CD4-positive, alpha-beta T cell treated with Interleukin-4 for 4 hours (primary cell): ENCODE measurements at regions not wholly inside any gene's neighbourhood (a gene's known extent, or its start where the extent isn't known, plus 50 kb on each side); places are given as distances from the start of the nearest gene placed in this dataset.

Source experiments
- DNase-seq: peaks from one replicate; pipeline ENCODE4 v3.0.0-alpha.2; 2020

DNA sequence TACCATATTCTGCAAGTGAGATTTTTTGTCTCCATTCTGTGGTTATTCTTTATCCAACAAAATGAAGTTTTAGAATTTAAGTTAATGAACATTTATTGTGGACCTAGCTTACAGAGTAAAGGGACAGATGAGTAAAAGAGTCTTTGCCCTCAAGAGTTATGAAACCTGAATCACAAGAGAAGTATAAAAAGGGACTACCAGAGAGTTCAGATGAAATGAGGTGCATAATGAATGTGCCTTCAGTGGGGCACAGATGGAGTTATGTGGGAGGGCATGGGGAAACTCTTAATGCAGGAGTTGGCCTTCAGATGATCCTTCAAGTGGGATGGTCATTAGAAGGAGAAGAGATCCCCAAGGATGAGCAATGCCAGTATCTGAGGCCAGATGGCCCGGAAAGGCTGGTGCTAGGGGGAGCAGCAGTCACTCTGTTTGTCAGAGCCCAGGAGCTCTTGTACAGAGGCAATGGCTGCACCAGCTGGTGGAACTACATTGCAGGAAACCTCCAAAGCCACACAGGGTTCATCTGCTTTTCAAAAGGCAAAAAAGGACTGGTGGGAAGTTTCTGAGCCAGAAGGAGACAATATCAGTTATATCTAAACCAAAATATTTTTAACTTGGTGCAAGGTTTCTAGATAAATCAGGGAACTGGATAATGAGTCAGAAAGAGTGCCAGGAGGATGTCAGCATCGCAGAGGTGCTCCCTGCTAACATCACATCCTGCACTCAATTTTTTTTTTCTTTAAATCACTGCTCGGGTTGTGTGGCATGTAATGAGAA lies 162.0 kb downstream of the KLF6 start:
- DNase-seq = peak; percentile 24

DNA sequence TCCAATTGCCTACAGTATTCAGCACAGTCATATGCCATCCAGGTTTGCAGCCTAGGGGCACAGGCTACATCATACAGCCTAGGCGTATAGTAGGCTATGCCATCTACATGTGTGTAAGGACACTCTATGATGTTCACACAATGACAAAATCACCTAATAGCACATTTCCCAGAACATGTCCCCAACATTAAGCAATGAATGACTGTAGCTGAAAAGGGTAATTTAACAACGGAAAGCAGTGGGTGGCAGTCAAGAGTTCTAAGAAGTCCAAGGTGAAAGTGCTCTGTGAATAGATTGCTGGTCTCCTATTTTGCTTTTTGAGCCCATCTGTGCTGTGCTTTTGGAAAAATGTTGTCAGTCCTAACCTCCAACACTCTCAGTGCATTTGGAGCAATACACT lies 162.6 kb downstream of the KLF6 start:
- DNase-seq = peak; percentile 6

DNA sequence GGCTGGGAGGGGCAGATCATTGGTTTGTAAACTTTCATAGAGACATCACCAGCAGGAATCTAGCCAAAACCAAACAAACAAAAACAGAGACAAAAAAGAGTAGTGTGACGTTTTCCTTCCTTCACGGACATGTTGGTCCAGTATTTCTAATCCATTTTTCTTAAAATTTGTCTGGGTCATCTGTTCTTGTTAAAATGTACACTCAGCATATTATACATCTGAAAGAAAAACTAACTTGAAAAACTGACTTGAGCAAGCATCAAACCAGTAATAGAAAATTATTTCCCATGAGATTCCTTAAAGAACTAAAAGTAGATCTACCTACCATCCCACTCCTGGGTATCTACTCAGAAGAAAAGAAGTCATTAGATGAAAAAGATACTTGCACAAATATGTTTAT lies 164.2 kb downstream of the KLF6 start:
- DNase-seq = no peak

DNA sequence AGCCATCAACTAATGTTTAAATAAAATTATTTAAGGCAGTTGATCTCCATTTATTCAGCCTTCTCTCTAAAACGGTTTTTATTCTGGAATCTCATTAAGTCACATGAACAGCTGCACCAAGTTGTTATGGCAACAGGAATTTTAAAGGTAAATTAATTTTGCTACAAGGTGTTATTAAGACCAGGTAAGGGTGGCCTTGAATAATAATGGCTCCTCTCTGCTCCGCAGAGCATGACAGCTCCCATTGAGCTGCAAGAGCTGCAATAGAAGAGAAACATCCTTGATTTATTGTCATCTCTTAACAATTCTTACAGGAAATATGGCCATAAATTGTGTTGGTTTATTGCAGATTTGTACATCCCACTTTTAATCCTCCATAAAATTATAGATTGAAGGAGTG lies 165.8 kb downstream of the KLF6 start:
- DNase-seq = no peak

DNA sequence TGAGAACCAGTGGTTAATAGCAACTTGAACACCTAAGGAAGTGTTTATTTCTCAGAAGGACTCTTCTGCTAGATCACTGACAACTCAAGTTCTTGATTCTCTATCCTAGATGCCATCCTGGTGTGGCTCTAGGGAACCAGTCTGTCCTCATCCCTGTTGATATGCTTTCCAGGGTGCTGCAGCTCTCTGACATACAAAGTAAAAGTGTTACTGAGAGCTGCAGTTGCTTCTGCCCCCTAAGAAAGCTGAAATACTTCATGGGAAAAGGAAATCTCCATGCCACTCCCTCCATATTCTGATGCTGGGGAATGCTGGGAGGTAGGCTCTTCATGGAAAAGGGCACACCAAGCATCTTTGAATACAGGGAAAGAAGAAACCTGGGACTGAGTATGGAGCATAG lies 168.1 kb downstream of the KLF6 start:
- DNase-seq = no peak

DNA sequence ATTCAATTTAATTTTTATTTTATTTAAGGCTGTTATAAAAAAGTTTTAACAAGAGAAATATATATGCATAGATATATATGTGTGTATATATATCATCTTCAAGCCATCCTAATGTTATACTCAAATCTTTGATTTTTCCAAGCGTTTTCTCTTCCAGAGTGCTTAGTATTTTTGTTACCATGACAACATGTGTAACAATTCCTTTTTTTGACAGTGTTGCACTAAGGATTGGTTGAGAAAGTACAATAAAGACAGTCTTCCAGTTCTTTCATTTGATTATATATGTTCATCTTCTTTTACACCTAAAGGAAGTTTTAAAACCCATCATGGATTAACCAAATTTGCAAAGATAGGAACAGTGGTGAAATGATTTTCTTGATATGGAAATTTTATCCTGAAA lies 171.7 kb downstream of the KLF6 start:
- DNase-seq = no peak

DNA sequence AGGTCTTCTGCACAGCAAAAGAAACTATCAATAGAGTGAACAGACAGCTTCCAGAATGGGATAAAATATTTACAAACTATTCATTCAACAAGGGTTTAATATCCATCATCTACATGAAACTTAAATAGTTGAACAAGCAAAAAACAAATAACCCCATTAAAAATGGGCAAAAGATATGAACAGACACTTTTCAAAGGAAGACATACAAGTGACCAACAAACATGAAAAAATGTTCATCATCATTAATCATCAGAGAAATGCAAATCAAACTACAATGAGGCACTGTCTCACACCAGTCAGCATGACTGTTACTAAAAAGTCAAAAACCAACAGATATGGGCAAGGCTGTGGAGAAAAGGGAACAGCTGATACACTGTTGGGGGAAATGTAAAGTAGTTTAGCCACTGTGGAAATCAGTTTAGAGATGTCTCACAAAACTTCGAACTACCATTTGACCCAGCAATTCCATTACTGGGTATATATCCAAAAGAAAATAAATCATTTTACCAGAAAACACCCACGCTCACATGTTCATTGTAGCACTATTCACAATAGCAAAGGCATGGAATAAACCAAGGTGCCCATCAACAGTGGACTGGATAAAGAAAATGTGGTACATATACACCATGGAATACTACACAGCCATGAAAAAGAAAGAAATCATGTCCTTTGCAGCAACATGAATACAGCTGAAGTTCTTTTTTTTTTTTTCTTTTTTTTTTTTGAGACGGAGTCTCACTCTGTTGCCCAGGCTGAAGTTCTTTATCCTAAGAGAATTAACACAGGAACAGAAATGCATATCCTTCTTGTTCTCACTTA lies 172.6 kb downstream of the KLF6 start:
- DNase-seq = no peak

DNA sequence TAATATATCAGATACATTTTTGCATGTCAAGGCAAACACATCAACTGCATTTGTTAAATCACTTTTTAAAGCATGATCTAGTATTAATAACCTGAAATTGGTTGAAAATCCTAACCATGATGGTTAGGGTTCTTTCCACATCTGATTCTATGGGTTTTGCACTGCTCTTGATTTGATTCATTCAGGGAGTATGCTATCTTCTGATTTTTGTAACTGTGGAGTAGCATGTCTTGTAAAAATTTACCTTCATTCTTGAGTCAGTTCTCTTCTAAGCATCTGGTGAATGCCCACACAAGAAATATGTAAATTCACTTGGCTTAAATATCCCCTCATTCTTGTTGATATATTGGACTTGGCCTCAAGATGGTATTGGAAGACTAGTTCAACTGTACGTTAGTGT lies 178.7 kb downstream of the KLF6 start:
- no peak for DNase-seq

DNA sequence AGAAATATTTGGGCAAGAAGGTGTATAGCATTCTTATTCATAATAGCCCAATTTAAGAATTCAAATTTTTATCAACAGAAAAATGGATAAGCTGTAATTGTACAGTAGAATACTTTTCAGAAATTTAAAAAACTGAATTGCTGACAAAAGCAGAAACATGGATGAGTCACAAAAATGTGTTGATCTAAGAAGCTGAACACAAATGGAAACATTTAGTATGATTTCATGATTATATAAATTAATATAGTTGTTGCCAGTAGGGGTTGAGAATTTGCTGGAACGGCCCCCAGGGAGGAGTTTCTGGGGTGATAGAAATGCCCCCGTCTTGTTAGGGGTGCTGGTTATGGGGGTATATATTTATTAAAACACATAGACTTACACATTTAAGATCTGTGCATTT lies 179.1 kb downstream of the KLF6 start:
- no peak for DNase-seq

DNA sequence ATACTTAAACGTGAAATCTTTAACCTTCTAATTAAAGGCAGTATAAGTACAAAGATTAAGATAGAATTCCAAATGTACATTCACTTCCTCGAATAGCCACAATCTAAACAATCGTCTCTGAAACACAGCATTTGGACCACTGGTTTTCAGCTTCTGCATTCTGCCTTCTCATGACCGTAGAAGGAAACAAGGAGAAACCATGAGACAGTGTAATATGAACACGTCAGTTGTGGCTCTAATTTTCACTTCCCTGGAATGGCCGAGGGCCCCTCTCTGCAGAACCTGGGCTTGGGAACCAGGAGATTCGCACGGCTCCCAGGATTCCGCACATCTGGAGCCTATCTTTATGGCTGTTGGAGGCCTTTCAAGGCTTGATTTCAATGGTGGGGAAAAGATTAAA lies 189.3 kb downstream of the KLF6 start:
- no peak for DNase-seq

DNA sequence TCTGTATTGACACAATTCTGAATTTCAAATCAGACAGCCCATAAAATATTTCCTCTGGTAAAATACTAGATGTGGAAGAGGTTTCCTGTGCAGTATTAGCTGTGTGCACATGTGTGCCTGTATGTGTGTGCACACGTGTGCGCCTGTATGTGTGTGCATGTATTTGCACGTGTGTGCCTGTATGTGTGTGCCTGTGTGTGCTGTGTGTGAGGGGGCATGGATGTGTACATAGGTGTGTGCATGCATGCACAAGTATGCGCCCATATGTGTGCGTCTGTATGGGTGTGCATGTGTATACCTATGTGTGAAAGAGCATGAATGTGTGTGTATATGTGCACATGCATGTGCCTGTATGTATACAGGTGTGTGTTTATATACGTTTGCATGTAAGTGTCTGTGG lies 191.4 kb downstream of the KLF6 start:
- no peak for DNase-seq

DNA sequence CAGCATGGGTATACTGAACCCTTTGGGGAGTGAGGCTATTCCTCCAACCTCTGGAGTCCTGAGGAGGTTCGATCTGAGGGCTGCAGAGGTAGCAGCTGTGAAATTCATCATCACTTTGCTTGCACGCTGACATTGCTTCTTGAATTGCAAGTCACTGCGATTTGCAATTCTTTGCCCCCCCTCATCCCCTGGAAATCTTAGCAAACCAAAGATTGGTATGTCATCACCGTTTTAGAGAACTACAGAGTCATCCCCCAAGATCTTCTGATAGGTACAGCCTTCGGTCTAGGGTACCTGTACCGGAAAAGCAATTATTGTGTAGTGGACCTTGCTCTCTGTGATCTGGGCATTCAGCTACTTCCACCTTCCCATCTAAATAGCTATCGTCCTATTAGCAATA lies 192.6 kb downstream of the KLF6 start:
- DNase-seq = no peak

DNA sequence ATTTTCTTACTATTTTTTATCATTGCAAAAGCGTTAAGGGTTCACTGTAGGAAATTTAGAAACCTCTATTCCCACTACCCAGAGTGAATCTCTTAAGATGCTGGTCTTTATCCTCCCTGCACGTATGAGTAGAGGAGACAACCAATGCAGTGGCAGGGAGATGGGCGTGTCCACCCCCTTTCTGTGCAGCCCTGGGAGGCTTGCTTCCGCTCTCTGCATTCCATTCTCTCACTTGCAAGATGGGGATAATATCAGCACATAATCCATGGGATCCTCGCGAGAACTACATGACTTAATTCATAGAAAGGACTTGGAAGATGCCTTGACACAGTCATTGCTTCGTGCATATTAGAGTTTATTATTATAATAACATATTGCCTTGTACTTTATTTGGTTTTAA lies 196.2 kb downstream of the KLF6 start:
- DNase-seq = no peak

DNA sequence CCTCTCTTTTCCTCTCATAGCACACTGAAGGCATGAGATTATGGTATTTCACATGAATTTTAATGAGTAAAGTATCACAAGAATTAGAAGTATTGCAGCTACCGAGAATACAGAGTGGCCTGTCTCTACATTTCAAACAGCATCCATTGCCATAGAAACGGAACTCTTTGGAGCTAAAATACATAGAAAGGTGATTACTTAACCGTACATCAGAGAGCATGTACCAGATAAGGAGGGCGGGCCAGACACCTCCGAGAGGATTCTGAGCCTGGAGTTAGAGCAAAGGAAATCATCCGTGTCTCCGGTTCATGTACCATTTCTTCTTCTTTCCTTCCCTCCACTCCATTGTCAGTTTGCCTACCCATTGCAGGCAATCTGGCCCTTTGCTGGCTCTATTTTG lies 196.7 kb downstream of the KLF6 start:
- DNase-seq = no peak

DNA sequence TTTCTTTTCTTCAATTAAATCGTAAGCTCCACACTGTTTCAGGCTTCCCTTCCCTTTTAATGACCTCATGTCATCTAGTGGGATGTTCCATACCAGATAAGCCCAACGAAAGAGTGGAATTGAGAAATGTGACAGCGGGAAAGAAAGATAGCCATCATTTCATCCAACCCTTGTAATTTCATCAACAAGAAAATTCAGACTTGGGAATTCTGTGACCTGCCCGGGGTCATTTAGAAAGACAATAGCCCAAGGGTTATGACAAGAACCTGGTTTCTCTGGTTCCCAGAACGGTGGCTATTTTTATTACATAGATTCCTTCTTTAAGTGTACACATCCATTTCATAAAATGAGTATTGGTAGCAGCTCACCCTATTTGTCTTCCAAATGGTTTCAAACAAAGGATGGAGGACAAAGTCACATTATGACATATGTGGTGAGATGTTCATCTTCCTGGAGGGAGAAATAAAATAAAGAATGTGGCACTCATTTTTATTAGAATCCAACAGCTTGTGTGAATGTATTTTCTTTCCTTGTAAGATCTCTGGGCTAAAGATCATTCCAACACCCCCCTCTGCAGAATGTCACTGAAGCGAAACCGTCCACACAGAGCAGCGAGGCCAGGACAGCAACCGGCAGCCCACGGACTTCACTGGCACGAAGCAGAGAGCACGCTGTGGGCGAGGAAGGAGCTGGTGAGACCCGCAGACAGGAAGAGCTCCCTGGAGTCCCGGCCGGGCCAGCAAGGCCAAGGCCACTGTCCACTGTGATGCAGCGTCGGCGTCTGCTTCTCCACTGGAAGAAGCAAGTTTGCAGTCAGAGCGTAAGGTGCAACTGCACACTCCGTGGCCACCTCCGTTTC lies 199.9 kb downstream of the KLF6 start:
- DNase-seq = no peak

DNA sequence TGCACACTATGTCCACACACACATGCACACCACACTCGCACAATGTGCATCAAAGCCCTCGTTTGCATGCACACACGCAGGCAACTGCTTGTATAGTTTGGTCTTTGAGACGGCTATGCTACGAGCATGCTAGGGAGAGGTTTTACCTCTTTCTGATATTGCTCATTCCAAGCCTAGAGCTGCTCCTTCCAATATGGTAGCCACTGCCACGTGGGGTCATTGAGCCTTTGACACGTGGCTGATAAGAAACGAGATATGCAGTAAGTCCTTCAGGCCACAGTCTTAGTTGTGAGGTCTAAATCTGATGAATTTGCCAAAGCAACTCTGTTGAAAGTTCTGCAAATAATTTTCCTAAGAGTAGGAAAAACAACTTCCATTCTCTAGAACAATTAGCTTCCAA lies 204.4 kb downstream of the KLF6 start:
- no peak for DNase-seq

DNA sequence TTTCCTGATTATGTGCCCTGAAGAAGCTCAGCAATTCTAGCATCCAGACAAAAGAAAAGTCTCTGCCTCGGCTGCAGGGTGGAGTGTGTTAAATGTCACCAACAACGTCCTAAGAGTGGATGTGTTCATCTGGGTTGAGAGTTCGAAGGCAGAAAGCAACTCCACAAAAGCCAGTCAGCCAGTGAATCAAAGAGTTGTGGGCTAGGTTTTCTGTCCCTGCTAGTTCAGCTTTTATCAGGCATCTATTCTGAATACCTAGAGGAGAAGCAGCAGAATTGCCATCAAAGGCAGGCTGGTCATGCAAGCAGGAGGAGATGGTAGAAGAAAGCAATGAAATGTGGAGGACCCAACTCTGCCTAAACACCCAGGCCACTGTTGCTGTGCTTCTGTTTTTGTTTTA lies 205.2 kb downstream of the KLF6 start:
- DNase-seq = no peak

DNA sequence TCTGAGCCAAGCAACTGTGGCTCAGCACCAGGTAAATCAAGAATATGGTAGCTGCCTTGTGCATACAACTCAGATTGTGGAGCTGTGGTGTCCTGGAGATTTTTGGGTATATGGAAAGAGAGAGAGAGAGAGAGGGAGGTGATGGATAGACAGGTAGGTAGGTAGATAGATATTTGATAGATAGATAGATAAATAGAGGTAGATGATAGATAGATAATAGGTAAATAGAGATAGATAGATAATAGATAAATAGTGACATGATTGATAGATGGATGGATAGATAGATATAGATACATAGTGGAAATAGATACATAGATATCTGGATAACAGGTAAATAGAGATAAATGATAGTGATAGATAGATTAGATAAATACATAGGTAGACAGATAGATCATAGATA lies 206.3 kb downstream of the KLF6 start:
- DNase-seq = no peak

DNA sequence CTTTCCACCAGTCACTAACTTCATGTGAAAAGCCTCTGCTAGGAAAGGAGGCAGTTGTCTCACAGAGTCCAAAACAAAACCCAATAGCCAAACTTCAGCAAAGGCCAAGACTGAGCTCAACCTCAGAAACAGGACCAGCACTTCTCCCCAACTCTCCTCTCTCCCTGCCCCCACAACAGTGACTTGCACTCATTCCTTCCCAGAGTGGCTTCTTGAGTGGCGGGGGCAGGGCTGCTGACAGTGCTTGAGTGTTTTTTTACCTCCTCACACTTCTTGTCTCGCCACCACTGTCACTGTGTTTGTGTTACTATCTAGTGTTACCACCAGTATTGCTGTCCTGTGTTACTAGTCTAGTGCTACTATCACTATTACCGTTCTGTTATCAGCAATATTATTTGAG lies 206.8 kb downstream of the KLF6 start:
- no peak for DNase-seq

DNA sequence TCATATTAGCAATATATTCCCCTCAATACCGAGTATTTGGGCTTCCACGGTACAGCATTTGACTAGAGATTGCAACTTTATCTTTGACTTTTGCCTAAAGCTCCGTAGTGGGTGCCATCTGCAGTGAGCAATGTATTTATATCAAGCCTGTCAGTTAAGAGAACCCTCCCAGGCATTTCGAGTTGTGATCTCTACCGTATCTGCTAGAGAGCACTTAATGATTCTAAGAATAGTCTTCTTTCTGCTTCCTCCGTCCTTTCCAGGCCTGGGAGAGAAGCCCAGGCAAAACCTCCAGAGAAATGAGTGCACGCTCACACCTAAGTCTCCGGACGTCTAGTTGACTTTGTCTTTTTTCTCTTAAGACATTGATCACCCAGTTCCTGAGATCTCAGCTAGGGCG lies 210.6 kb downstream of the KLF6 start:
- no peak for DNase-seq

DNA sequence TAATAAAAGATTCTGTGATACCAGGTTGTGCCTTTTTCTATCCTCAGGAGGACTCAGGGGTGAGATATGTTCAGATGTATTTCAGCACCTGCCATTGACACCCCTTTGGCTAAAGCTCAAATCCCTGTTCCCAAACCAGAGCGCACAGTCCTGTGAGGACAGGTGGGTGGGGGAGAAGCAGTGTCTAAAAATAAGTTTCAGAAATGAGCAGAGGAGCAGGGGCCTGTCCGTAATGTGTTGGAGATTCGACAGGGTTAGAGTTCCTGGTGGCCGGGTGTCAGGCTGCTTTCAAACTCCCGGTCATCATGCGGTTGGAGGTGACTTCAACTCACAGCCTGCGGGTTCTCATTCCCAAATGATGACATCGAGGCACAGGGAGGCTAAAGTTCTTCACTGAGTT lies 211.5 kb downstream of the KLF6 start:
- no peak for DNase-seq

DNA sequence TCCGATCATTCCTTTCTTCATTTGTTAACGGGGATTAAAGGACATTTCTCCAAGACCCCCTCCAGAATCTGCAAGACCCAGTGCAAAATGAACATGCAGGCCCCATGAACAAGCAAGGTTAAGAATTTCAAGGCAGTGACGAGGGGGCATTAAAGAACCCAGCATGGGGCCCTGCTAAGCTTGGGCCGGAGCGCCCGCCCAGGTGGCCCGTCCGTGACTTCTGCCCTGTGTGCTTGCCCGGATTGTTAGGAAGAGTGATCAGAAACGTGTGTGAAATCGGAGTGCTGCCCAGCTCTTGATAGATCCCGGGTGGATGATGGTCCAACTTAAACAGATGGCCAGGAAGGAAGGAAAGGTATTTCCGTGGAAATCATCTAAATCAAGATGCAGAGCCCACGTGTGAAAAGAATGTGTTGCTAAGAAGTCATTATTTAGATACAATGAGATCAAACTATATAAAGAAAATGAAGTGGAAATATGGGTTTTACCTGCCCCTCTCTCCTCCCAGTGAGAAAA lies 213.6 kb downstream of the KLF6 start:
- DNase-seq = no peak

DNA sequence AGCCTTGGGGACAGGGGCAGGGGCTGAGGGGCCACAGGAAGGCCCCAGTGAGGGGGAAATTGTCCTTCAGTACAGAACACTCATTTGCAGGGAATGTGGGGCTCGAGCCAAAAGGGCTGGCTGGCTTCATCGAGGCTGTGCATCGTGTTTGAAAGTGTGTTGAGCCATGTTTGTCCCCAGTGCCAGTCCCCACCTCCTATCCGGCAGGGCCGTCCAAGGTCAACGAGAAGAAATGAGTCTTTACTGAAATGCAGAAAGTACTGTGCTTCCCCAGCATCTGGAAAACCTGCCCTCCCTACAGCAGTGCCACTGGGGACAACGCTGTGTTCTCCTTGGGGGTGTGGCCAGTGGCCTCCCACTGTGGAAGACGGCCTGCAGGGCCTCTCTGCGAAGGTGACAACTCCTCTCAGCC lies 214.1 kb downstream of the KLF6 start:
- DNase-seq = no peak
